K562 (cell line): ENCODE measurements at regions not wholly inside any gene's neighbourhood (a gene's known extent, or its start where the extent isn't known, plus 50 kb on each side); places are given as distances from the start of the nearest gene placed in this dataset.

Experiments used
- ATAC-seq: fragments of 200-7000 bp; cut with Tn5 transposase; 3 replicates; pipeline ENCODE4 v1.9.1; 2020; ENCODE audit warnings: moderate library complexity
- BruUV-seq: library from RNA; stranded (reverse); fragments of 400-500 nt; replicated peaks from 2 replicates; lab custom pipeline; 2021; lab: Mats Ljungman, UMichigan
- CTCF ChIA-PET: fragments of 300-600 bp; formaldehyde crosslinking; extraction: SDS; loops from one replicate; lab custom pipeline; 2021; ENCODE audit warnings: low intra/inter-chr PET ratio; lab: Yijun Ruan, JAX
- POLR2A ChIA-PET: fragments of 300-600, 350-650 bp; sonication (Branson Sonifier 250); formaldehyde crosslinking; extraction: SDS; loops from one replicate; lab custom pipeline; 2021; ENCODE audit warnings: antibody characterized with exemption, inconsistent platforms; lab: Yijun Ruan, JAX
- DNase-seq, 4 experiments: peaks; one replicate each; pipeline versions ENCODE4 v3.0.0 to v3.0.0-alpha.2; 2011 to 2018; ENCODE audit warnings: low spot score in 3 of 4, mixed read lengths in 3 of 4; ENCODE audit errors: extremely low read depth in 1 of 4
- FAIRE-seq: peaks from 2 replicates; lab custom pipeline; 2011; peaks lifted over from hg19 to GRCh38; lab: Jason Lieb, UNC
- H2AFZ ChIP-seq: 2 replicates; pipeline ENCODE4 v1.6.0; 2011; ENCODE audit warnings: low read depth, low read length, control low read depth, inconsistent platforms
- H3K27ac ChIP-seq: fragments of 200-600 bp; 3 replicates; pipeline ENCODE4 v1.8.0; 2011; ENCODE audit warnings: low read depth, mild to moderate bottlenecking, control low read depth, inconsistent platforms, low read length, moderate library complexity, mixed read lengths; ENCODE audit errors: extremely low read depth
- H3K27me3 ChIP-seq, 2 experiments: fragments of 300-600 bp in 1 of 2; 2 replicates in 1 of 2; 3 replicates in 1 of 2; pipeline versions ENCODE4 v1.6.0 to v1.8.0; 2011; ENCODE audit warnings: inconsistent platforms in 2 of 2, low read length in 2 of 2, mild to moderate bottlenecking in 1 of 2, mixed read lengths in 1 of 2, moderate library complexity in 1 of 2; ENCODE audit not compliant: control insufficient read depth in 2 of 2, insufficient read depth in 2 of 2
- H3K36me3 ChIP-seq: fragments of 300-600 bp; 3 replicates; pipeline ENCODE4 v1.8.0; 2011; ENCODE audit warnings: mild to moderate bottlenecking, low read length, inconsistent platforms; ENCODE audit not compliant: control insufficient read depth, insufficient read depth
- H3K4me1 ChIP-seq, 2 experiments: fragments of 200-600 bp in 1 of 2; replicated peaks in 1 of 2; 2 replicates in 1 of 2; 3 replicates in 1 of 2; pipeline versions ENCODE4 v1.5.1 to v1.8.0; 2011; ENCODE audit warnings: inconsistent platforms in 2 of 2, low read length in 2 of 2, mild to moderate bottlenecking in 1 of 2, mixed read lengths in 1 of 2, moderate library complexity in 1 of 2; ENCODE audit not compliant: control insufficient read depth in 2 of 2, insufficient read depth in 2 of 2
- H3K4me2 ChIP-seq: 2 replicates; pipeline ENCODE4 v1.6.1; 2011; ENCODE audit warnings: low read length, control low read depth, inconsistent platforms, mixed read lengths; ENCODE audit not compliant: insufficient read depth
- H3K4me3 ChIP-seq: fragments of 200-600 bp; sonication (generic), shearing (Covaris generic); 2 replicates; pipeline ENCODE4 v1.5.1; 2016; ENCODE audit warnings: control low read depth, inconsistent platforms
- H3K79me2 ChIP-seq: fragments of 200-600 bp; 3 replicates; pipeline ENCODE4 v1.8.0; 2011; ENCODE audit warnings: low read length, inconsistent platforms; ENCODE audit not compliant: control insufficient read depth, insufficient read depth
- H3K9ac ChIP-seq, 2 experiments: 2 replicates each; pipeline versions ENCODE4 v1.6.0 to v1.6.1; 2011; ENCODE audit warnings: low read depth in 2 of 2, low read length in 2 of 2, control low read depth in 1 of 2, inconsistent platforms in 1 of 2, mild to moderate bottlenecking in 1 of 2, mixed read lengths in 1 of 2; ENCODE audit not compliant: insufficient read depth in 1 of 2
- H3K9me1 ChIP-seq: one replicate; pipeline ENCODE4 v1.6.0; 2011; ENCODE audit warnings: inconsistent platforms, mild to moderate bottlenecking, low read length, moderate library complexity; ENCODE audit not compliant: control insufficient read depth, insufficient read depth
- H3K9me3 ChIP-seq: replicated peaks from 2 replicates; pipeline ENCODE4 v1.5.1; 2011; ENCODE audit warnings: low read depth, low read length, inconsistent platforms; ENCODE audit not compliant: control insufficient read depth, insufficient read depth
- H4K20me1 ChIP-seq: replicated peaks from 2 replicates; pipeline ENCODE4 v1.6.1; 2011; ENCODE audit warnings: low read length, inconsistent platforms, mixed read lengths; ENCODE audit not compliant: control insufficient read depth, insufficient read depth
- CBX5 ChIP-seq: IDR thresholded peaks from 2 replicates; pipeline ENCODE4 v1.6.1; 2014; ENCODE audit warnings: low read depth, borderline replicate concordance
- ESRRB ChIP-seq: fragments of 250-450 bp; sonication (Bioruptor Pico); IDR thresholded peaks from 2 replicates; pipeline ENCODE4 v1.5.0; 2020; ENCODE audit warnings: mild to moderate bottlenecking, moderate library complexity, borderline replicate concordance
- POLR2G ChIP-seq: fragments of 200-400 bp; formaldehyde crosslinking; IDR thresholded peaks from 2 replicates; pipeline ENCODE4 v1.6.1; 2017; ENCODE audit warnings: low read depth, mild to moderate bottlenecking, antibody characterized with exemption, low read length, moderate library complexity
- RBFOX2 ChIP-seq: fragments of 200-400 bp; formaldehyde crosslinking; IDR thresholded peaks from 2 replicates; pipeline ENCODE4 v1.6.1; 2017; ENCODE audit warnings: low read depth, mild to moderate bottlenecking, low read length, moderate library complexity
- TOE1 ChIP-seq, 2 experiments: fragments of 450-650 bp in 1 of 2; sonication (generic) in 1 of 2; formaldehyde crosslinking in 1 of 2; IDR thresholded peaks; 2 replicates each; pipeline versions ENCODE4 v1.7.1 to v1.8.0; 2016 to 2022; ENCODE audit warnings: borderline replicate concordance in 2 of 2, mild to moderate bottlenecking in 2 of 2, antibody characterized with exemption in 1 of 2, inconsistent platforms in 1 of 2, low read depth in 1 of 2, missing genetic modification reagents in 1 of 2, moderate library complexity in 1 of 2
- ZNF253 ChIP-seq: fragments of 250-450 bp; sonication (Bioruptor Pico); conservative IDR thresholded peaks from 2 replicates; pipeline ENCODE4 v1.6.1; 2021; ENCODE audit warnings: mild to moderate bottlenecking
- ZNF316 ChIP-seq: fragments of 450-650 bp; IDR thresholded peaks from 2 replicates; pipeline ENCODE4 v1.6.1; 2016
- WGBS: fragments of 100-300 bp; shearing (Covaris generic); methylation state at CpG from one replicate; pipeline ENCODE4 v1.1.6; 2016; ENCODE audit warnings: low coverage, mixed read lengths; ENCODE audit not compliant: insufficient coverage; ENCODE audit errors: missing lambda C conversion rate; 5-methylcytosine and 5-hydroxymethylcytosine counted together
- in situ Hi-C: fragments of 300-500 bp; cut with MboI; formaldehyde crosslinking; loops from 4 replicates; pipeline ENCODE4 v1.15.0; 2018; ENCODE audit warnings: inconsistent platforms, mixed read lengths
- intact Hi-C: fragments of 100-400 bp; cut with micrococcal nuclease; formaldehyde crosslinking; loops from 2 replicates; pipeline ENCODE4 v1.14.2; 2022
- TF ChIP-seq, protein P1 (sequence below): fragments of 450-650 bp; IDR thresholded peaks from 2 replicates; pipeline ENCODE4 v1.6.1; 2016; ENCODE audit warnings: mild to moderate bottlenecking
- TF ChIP-seq, protein P2 (sequence below): fragments of 250-450 bp; sonication (Bioruptor Pico); IDR thresholded peaks from 2 replicates; pipeline ENCODE4 v1.5.0; 2022; ENCODE audit warnings: mild to moderate bottlenecking
- TF ChIP-seq, protein P3 (sequence below), 3 experiments: IDR thresholded peaks in 2 of 3; conservative IDR thresholded peaks in 1 of 3; 2 replicates each; pipeline ENCODE4 v1.5.1; 2011 to 2012; ENCODE audit warnings: low read length in 3 of 3, mild to moderate bottlenecking in 3 of 3, control low read depth in 2 of 3, improper control_type of control experiment in 1 of 3, inconsistent platforms in 1 of 3, low read depth in 1 of 3, mixed read lengths in 1 of 3, moderate library complexity in 1 of 3; ENCODE audit not compliant: insufficient read depth in 2 of 3
- TF ChIP-seq, protein P4 (sequence below): sonication (generic); formaldehyde crosslinking; IDR thresholded peaks from 2 replicates; pipeline ENCODE4 v1.8.0; 2022; ENCODE audit warnings: mild to moderate bottlenecking, missing genetic modification reagents

DNA sequence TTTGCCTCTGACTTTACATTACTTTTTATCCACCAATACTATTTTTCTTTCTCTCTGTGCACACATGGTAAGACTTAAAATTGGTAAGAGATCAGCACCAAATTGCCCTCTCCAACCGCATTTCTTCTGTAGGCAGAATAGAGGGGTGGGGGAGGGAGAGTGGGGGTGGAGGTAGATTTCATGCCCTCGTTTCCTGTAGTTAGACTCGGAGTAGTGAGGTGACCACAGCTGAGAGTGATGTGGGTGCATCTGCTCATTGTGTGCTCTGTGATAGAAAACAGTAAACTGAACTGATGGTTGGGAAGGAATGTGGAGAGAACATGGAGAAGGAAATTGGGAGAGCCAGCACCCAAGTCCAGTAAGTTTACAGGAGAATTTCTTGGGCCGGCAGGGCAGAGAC, 498.3 kb downstream of the IRX1 start:
- H3K4me2 ChIP-seq: no peak overlapping the region
- no peak overlapping the region for H2AFZ ChIP-seq
- H3K27me3 ChIP-seq: no peaks in the 10 kb centered on the region
- no peak overlapping the region for H3K4me3 ChIP-seq
- CTCF ChIA-PET: no interaction called here
- FAIRE-seq: no peak
- no peak overlapping the region for H3K9ac ChIP-seq
- no peaks in the 10 kb centered on the region for H3K79me2 ChIP-seq
- H3K36me3 ChIP-seq: no peaks in the 10 kb centered on the region
- no peaks in the 10 kb centered on the region for H3K4me1 ChIP-seq
- POLR2A ChIA-PET: no interaction called here
- H4K20me1 ChIP-seq: no peaks in the 10 kb centered on the region; the same call in 1 of the 2 replicates
- intact Hi-C loops (no loop called here), in situ Hi-C loops (no loop called here)
- TF ChIP-seq CBX5 (no peak), ZNF316 (no peak), POLR2G (no peak), ESRRB (no peak), RBFOX2 (no peak), TOE1 (IDR thresholded peaks at IDR 0.05; ENCODE audit: borderline replicate concordance) (no peak), TOE1 (CRISPR knock-in tag; IDR thresholded peaks at IDR 0.05; ENCODE audit: borderline replicate concordance, low read depth) (no peak), ZNF253 (CRISPR knock-in tag) (no peak)
- TF ChIP-seq, protein P1, sequence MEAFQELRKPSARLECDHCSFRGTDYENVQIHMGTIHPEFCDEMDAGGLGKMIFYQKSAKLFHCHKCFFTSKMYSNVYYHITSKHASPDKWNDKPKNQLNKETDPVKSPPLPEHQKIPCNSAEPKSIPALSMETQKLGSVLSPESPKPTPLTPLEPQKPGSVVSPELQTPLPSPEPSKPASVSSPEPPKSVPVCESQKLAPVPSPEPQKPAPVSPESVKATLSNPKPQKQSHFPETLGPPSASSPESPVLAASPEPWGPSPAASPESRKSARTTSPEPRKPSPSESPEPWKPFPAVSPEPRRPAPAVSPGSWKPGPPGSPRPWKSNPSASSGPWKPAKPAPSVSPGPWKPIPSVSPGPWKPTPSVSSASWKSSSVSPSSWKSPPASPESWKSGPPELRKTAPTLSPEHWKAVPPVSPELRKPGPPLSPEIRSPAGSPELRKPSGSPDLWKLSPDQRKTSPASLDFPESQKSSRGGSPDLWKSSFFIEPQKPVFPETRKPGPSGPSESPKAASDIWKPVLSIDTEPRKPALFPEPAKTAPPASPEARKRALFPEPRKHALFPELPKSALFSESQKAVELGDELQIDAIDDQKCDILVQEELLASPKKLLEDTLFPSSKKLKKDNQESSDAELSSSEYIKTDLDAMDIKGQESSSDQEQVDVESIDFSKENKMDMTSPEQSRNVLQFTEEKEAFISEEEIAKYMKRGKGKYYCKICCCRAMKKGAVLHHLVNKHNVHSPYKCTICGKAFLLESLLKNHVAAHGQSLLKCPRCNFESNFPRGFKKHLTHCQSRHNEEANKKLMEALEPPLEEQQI: no peak
- TF ChIP-seq, protein P2, sequence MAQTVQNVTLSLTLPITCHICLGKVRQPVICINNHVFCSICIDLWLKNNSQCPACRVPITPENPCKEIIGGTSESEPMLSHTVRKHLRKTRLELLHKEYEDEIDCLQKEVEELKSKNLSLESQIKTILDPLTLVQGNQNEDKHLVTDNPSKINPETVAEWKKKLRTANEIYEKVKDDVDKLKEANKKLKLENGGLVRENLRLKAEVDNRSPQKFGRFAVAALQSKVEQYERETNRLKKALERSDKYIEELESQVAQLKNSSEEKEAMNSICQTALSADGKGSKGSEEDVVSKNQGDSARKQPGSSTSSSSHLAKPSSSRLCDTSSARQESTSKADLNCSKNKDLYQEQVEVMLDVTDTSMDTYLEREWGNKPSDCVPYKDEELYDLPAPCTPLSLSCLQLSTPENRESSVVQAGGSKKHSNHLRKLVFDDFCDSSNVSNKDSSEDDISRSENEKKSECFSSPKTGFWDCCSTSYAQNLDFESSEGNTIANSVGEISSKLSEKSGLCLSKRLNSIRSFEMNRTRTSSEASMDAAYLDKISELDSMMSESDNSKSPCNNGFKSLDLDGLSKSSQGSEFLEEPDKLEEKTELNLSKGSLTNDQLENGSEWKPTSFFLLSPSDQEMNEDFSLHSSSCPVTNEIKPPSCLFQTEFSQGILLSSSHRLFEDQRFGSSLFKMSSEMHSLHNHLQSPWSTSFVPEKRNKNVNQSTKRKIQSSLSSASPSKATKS (CRISPR knock-in tag): no peak
- TF ChIP-seq, protein P3, sequence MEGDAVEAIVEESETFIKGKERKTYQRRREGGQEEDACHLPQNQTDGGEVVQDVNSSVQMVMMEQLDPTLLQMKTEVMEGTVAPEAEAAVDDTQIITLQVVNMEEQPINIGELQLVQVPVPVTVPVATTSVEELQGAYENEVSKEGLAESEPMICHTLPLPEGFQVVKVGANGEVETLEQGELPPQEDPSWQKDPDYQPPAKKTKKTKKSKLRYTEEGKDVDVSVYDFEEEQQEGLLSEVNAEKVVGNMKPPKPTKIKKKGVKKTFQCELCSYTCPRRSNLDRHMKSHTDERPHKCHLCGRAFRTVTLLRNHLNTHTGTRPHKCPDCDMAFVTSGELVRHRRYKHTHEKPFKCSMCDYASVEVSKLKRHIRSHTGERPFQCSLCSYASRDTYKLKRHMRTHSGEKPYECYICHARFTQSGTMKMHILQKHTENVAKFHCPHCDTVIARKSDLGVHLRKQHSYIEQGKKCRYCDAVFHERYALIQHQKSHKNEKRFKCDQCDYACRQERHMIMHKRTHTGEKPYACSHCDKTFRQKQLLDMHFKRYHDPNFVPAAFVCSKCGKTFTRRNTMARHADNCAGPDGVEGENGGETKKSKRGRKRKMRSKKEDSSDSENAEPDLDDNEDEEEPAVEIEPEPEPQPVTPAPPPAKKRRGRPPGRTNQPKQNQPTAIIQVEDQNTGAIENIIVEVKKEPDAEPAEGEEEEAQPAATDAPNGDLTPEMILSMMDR (IDR thresholded peaks at IDR 0.05 in 2 of 3, conservative IDR thresholded peaks at IDR 0.05 in 1 of 3; ENCODE audit: insufficient read depth in 2 of 3, low read depth in 1 of 3, low read length in 3 of 3): no peak
- TF ChIP-seq, protein P4, sequence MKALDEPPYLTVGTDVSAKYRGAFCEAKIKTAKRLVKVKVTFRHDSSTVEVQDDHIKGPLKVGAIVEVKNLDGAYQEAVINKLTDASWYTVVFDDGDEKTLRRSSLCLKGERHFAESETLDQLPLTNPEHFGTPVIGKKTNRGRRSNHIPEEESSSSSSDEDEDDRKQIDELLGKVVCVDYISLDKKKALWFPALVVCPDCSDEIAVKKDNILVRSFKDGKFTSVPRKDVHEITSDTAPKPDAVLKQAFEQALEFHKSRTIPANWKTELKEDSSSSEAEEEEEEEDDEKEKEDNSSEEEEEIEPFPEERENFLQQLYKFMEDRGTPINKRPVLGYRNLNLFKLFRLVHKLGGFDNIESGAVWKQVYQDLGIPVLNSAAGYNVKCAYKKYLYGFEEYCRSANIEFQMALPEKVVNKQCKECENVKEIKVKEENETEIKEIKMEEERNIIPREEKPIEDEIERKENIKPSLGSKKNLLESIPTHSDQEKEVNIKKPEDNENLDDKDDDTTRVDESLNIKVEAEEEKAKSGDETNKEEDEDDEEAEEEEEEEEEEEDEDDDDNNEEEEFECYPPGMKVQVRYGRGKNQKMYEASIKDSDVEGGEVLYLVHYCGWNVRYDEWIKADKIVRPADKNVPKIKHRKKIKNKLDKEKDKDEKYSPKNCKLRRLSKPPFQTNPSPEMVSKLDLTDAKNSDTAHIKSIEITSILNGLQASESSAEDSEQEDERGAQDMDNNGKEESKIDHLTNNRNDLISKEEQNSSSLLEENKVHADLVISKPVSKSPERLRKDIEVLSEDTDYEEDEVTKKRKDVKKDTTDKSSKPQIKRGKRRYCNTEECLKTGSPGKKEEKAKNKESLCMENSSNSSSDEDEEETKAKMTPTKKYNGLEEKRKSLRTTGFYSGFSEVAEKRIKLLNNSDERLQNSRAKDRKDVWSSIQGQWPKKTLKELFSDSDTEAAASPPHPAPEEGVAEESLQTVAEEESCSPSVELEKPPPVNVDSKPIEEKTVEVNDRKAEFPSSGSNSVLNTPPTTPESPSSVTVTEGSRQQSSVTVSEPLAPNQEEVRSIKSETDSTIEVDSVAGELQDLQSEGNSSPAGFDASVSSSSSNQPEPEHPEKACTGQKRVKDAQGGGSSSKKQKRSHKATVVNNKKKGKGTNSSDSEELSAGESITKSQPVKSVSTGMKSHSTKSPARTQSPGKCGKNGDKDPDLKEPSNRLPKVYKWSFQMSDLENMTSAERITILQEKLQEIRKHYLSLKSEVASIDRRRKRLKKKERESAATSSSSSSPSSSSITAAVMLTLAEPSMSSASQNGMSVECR: no peak
- H3K9me1 ChIP-seq: no peaks in the 10 kb centered on the region
- WGBS: 0% methylated on average over 4 of the region's 4 CpGs
- no peak overlapping the region for H3K27ac ChIP-seq
- BruUV-seq: no TSS peak
- H3K9me3 ChIP-seq: no peaks in the 10 kb centered on the region; the same call in 1 of the 2 replicates
- ATAC-seq: no peak
- no peak for DNase-seq
